ENCODE measurements at regions not wholly inside any gene's neighbourhood (a gene's known extent, or its start where the extent isn't known, plus 50 kb on each side); places are given as distances from the start of the nearest gene placed in this dataset.

DNA sequence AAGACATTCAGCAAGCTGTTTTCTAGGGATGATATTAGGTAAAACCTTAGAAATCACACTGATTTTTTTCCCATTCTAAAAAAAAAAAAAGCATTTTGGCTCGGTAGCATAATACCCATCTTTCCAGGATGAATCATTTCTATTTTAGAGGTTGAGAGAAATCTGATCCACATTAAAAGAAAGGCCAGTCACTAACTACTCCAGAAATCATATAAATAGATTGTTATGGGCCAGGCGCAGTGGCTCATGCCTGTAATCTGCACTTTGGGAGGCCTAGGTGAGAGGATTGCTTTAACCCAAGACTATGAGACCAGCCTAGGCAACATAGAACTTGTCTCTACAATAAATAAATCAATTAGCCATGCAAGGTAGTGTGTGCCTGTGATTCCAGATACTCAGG, 164.3 kb downstream of the BAMBI start:
- peak; percentile 68 to 71 for ATAC-seq
- DNase-seq, result no peak

DNA sequence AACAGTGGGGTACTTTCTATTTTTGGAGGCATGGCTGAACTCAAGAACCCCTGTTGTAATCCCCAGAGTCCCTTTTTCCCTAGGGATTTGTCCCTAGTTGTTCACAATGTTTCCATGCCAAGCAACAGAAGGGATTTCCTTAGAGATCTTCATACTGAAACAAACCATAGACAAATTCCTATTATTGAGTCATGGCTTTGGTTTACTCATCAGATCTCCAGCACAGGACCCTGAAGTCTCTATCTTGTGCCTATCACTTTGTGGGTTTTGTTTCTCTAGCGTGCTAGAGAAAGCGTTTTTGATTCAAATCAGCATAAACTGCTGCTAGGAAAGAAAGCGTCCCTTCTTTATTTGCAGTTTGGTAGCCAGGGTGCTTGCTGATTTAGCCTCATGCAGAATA, 165.0 kb downstream of the BAMBI start:
- intact Hi-C loops (cut with DNase I), result no loop called here
- ATAC-seq (no peak), DNase-seq (no peak)

More for the DNA sequence above, 164.3 kb downstream of the BAMBI start:
- intact Hi-C loops (cut with DNase I), result loop anchor here in 1 of 2 donors (2.0 kb wide), 1 partner anchor 55 kb away; no protein-coding TSS in a partner anchor

DNA sequence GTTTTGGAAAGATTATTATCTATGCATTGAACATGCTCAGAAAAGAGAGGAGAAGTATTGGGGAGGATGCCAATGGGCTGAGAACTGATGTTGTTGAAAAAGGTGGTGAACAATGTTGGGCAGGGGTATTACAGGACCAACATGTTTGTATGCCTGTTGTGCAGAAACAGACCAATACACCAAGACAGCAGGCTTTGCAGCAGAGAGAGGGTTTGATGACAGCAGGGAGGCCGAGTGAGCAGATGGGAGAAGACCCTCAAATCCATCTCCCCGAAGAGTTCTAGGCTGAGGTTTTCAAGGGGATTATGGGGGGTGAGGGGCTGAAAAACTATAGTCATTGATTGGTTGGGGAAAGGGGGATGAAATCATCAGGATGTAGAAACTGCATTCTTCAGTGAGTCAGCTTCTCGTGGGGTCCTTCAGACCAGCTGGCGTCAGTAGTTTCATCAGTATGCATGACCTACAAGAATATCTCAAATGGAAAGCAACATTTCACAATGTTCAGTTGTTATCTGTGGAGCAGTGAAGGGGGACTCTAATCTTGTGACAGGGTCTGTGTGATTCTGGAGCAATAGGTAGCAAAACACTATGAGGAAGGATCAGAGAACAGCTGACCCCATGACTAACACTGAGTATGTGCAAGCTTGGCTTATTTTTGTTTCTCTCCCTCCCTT, 167.8 kb downstream of the BAMBI start:
- ATAC-seq (no peak), DNase-seq (no peak)
- intact Hi-C loops (cut with DNase I), result no loop called here

DNA sequence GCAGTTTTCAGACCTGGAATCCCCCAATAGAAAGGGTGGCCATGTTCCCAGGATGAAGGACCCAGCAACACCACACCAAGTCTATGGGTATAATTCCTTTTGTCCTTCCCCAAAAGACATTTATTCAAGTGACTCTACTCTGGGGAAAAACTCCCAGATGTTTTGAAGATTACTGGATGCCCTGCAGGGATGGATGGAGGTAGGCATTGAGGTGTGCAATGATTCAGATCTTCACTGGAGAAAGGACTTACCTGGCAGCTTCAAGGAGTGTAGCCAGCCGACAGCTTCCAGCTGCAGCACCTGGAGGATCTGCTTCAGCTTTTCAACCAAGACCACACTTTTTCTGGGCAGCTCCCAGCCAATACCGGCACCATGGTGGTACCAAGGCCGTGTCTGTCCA, 172.0 kb downstream of the BAMBI start:
- intact Hi-C loops (cut with DNase I), result no loop called here
- no peak for ATAC-seq
- DNase-seq, result no peak

DNA sequence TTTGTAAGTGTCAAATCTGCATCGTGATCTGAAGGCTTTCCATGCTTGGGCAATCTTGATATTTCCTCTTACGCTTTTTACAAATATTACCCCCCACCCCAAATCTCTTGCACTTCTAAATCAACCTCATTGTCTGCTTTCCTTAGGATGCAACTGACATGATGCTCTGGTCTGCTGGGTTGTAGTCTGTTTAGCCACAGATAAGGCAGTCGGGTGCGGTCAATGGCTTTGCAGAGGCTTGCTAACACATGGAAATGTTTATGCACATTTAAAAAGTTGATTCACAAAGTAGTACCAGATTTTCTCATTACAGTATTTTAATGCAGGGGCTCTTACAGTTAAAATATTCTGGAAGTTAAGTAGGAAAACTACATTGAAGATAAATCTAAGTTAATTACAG, 172.5 kb downstream of the BAMBI start:
- DNase-seq (no peak), ATAC-seq (no peak)
- intact Hi-C loops (cut with DNase I), result no loop called here

DNA sequence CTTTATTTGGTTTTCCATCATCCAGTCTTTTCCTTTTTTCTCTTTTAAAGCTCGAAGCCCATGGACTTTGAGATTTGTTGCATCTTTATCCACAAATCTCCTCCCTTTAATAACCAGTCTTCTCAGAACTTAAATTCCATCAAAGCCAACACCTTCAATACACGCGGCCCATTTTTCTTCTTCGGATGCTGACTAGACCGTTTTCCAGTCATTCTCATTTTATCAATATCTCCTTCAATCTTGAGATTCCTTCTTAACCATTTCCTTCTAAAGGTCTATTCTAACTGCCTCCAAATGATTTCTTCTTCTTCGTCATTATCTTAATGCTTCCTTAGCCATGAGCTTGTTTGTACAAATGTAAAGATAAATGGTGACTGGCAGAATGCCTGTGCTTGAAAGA, 173.5 kb downstream of the BAMBI start:
- no peak for DNase-seq
- intact Hi-C loops (cut with DNase I), result no loop called here
- ATAC-seq, result no peak

DNA sequence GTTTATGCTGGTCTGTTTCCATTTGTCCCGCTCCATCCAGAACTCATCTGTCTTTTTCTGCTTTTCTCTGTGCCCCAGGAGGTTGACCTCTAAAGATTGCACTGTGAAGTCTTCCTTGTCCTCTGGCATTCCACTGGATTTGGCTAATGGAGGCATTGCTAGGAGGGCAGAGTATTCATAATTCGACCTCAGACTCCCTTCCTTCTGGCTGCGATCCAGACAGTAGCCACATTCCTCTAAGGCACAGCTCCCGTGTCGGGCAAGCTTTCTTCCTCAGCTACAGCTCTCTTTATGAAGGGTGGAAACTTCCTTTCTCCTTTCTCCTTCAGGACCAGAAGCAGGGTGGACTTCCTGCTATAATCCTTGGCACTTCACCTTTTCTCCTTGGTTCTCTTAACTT, 175.9 kb downstream of the BAMBI start:
- ATAC-seq, result peak in 1 of 2 donors; percentile 30
- no peak for DNase-seq
- intact Hi-C loops (cut with DNase I), result no loop called here

DNA sequence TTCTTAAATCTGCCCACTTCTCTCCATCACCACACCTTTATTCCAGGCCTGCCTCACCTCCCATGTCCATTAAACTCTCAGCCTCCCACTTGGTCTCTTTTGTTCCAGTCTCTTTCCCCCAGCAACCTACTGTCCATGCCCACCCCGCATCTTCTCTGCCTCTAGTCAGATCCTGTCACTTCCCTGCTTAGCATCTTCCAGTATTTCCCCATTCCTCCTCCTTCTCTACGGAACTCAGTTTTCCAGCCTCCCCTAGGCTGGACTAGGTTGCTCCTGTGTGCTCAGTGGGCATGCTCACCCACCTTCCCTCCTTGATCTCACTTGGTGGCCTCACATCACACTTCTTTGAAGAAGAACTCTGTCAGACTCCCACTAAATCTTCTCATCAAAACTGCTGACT, 179.8 kb downstream of the BAMBI start:
- intact Hi-C loops (cut with DNase I), result no loop called here
- DNase-seq, result no peak
- no peak for ATAC-seq

DNA sequence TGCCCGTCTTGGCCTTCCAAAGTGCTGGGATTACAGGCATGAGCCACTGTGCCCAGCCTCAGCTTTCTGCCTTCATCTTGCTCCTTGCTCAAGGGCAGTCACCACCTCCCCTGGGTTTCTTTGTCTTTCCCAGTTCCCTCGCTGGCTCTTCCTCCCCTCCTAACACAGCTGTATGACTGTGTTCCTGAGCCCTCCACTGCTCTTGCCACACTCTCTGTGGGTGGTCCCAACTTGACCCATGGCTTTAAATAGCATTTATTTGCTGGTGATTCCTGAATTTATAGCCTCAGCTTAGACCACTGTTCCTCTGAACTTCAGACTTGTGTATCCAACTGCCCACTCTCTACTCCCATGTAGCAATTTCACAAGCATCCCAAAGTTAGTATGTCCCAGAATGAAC, 181.3 kb downstream of the BAMBI start:
- intact Hi-C loops (cut with DNase I), result no loop called here
- DNase-seq (no peak), ATAC-seq (no peak)

DNA sequence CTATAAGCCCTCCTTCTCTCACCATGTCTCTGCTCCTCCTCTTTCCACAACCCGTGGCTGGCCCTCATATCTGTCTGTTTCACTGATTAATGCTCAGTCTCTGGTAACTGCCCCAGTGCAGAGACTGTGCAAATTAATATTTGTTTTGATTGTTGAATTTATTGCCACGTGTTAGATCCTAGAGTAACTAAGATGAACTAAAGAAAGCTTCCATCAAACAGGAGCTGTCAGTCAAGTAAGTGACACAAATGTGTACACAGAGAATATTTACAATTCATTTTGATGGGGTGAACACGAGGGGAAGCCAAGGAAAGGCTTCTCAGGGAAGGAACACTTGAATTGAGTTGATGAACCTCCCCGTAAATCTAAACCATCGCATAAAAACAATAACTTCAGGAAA, 182.5 kb downstream of the BAMBI start:
- DNase-seq (no peak), ATAC-seq (no peak)
- intact Hi-C loops (cut with DNase I), result no loop called here

DNA sequence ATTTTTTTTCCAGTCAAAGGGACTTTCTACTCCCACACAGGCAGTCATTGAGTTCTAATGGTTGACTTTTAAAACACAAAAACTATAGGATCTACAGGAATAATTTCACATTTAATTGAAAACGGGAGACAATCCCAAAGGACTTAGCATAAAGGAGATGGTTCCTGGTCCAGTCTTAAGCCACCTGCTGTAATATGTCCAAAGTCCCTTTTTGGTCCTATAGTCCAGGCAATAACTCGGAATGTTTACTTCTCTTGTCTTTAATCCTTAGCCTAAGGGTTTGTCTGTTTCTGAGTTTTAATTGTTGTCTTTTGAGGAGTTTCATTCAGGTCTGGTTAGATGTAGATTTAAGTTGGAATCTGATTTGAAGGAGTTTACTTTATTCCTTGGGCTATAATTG, 184.9 kb downstream of the BAMBI start:
- DNase-seq, result no peak
- intact Hi-C loops (cut with DNase I), result no loop called here
- no peak for ATAC-seq

DNA sequence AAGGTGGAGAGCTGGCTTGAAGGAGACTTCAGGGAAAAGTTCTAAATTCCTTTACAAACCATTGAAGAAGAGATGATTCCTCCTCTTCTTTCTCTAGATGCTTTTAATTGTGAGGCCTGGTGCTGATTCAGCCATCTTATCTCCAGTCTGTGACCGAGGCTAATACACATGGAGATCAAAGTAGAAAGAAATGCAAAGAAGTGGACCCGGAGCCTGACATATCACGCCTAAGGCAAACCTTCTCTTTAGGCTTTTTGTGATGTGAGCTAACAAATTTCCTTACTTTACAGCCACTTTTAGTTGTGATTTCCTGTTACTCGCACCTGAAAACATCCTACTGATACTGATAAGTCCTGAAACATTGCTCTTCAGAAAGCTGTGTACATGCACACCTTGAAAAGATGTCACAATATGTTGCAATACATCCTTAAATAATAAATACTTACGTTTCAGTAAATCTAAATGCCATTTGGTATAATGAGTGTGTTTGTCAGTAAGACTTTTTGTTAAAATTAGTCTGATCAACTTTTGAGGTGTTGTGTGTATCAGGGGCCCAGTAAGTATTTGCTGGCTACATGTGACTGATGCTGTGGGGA, 192.4 kb downstream of the BAMBI start:
- ATAC-seq (no peak), DNase-seq (no peak)
- intact Hi-C loops (cut with DNase I), result no loop called here

DNA sequence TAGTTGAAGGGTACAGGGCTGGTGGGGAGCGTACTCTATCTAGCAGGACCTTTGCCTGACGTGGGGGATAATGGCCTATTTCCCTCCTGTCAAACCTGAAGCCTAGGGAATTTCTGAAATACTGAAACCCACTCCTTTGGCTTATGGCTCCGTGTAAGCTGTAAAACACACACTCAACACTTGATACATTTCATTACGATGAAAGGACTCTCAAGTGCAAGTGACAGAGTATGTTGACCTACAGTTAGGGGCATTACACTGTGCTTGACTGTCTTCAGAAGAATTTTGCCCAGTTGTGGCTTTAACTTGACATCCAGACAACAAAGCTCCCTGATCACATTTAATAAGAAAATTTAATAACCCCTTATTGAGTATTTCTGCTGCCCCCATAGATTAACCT, 194.3 kb downstream of the BAMBI start:
- no peak for DNase-seq
- intact Hi-C loops (cut with DNase I), result no loop called here
- no peak for ATAC-seq

DNA sequence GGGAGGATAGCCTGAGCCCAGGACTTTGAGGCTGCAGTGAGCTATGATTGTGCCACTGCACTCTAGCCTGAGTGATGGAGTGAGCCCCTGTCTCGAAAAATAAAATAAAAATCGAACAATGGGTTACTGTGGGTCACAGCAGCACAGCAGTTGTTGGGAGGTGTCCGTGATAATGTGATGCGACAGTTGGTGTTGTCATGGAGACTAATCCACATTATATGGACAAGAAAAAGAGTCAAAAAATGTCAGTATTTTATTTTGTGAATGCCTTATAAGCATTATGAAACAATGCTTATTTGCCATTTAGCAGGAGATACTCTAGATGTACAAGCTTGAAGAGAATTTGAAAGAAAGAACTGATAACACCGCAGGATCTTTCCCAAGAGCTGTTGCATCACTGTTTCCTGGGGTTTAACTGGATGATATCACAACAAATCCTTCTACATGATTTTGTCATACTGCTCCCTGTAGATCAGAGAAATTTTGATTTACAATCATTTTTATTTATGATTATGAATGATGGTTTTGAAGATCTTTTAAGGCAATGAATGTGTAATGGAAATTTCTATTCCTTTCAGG, 195.4 kb downstream of the BAMBI start:
- intact Hi-C loops (cut with DNase I), result no loop called here
- ATAC-seq, result peak in 1 of 2 donors; percentile 36

DNA sequence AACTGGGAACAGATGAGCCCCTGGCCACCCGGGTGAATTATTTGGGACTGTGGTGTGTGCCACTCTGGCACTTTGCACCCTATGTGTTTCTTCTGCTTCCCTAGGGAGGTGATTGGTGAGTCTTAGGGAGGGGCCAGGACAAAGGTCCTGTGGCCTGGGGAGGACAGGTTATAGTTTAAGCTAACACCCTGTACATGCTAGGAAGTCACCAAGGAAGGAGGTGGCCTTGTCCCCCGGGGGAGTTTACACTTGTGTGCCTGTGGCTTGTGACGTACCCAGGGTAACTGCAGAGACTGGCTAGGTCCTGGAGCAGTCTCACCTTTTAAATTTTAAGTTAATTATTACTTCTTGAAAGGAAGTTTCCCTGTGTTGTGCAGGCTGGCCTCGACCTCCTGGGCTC, 196.2 kb downstream of the BAMBI start:
- intact Hi-C loops (cut with DNase I), result no loop called here
- no peak for DNase-seq
- no peak for ATAC-seq

More for the DNA sequence above, 195.4 kb downstream of the BAMBI start:
- no peak for DNase-seq

DNA sequence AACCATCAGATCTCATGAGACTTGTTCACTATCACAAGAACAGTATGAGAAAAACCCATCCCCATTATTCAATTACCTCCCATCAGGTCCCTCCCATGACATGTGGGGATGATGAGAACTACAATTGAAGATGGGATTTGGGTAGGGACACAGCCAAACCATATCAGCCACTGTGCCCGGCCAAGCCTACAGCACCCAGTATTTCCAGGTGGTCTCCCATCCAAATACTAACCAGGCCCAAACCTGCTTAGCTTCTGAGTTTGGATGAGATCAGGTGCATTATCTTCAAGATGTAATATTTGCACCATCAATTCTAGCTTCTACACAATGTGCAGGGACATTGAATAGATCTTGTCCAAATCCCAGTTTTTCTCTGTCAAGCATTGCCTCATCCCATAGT, 196.9 kb downstream of the BAMBI start:
- intact Hi-C loops (cut with DNase I), result no loop called here
- no peak for ATAC-seq
- no peak for DNase-seq

DNA sequence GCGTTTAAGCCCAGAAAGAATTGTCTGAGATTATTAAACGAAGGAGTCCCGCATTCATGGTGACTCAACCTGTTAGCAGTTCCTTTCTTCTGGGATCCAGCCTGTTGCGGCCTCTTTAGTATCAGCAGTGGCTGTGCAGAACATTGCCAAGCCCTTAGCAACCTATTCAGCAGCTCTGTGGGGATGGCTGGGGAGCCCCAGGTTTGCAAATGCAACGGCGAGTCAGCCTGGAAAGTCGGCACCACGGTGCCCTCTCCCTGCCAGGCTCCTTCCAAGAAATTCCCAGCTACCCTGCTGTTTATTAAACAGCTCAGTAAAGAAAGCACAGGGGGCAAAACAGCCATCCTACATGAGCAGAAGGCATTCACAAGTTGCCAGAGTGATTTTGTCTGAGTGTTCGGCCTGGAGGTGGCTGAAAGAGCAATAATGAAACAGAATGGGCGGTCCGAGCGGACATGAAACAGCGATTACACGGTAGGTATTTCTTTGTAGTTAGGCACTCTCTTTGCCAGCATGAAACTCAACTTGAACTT, 198.3 kb downstream of the BAMBI start:
- DNase-seq, result no peak
- ATAC-seq, result no peak
- intact Hi-C loops (cut with DNase I), result no loop called here

DNA sequence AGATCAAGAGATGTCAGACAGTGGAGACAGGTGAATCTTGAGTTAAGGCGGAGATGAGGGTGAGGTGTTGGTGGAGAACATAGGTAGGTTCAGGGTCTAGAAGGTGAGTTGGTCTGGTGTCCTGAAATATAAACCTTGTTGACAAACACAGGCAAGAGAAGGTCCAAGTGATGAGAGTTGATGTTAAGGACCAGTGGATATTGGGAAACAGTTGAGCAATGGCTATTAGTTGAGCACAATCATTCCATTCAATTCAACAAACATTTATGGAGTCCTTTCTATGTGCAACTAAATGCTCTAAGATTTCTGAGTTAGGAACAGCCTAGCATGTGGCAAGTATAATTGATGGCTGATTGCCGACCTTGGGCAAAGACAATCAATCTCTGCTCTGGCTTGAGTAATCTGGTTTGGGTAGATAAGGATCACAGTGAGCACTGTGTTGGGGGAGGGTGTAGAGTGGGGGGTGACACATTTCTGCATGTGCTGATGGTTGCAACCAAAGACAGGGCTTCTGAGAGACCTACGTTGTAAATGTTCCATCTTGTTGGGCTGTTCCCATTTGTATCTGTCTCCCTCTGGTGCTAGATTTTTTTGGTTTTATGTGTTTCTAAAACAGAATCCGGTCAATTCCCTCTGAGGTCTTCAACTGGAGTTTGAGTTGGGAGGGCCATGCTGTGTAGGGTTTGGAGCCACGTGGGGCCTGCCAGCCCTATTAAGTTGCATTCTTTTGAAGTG, 201.1 kb downstream of the BAMBI start:
- DNase-seq (no peak), ATAC-seq (no peak)
- intact Hi-C loops (cut with DNase I), result no loop called here

DNA sequence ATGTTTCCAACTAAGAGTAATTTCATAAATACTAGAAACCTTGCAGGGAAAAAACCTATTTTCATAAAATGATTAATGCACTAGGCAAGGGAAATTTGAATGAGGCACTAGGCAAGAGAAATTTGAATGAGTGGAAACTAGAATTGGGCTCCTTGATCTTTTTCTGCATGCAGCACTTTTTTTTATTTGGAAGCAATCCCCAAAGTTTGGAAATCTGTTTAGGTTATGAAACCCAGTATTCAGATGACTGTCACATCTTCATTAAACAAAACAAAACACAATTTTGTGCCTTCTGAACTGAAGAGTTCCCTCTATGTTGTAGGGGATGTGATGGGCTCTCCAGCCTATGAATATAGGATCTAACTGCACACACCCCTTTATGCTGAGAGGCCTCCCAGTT, 201.9 kb downstream of the BAMBI start:
- DNase-seq (no peak), ATAC-seq (peak in 1 of 2 donors; percentile 20)
- intact Hi-C loops (cut with DNase I), result no loop called here

All from left cardiac atrium (tissue), 4 donors.